KOPT-K1 (cell line): ENCODE measurements at regions not wholly inside any gene's neighbourhood (a gene's known extent, or its start where the extent isn't known, plus 50 kb on each side); places are given as distances from the start of the nearest gene placed in this dataset.
"Not testable (repeated sequence)": the region's sequence is repeated elsewhere in the genome, so short reads cannot be mapped to it uniquely, and the experiment has no call there.

Experiments used
- H3K27ac ChIP-seq: fragments of 200-600 bp; sonication (generic); 2 replicates; pipeline ENCODE4 v1.5.1; 2016; ENCODE audit warnings: antibody characterized with exemption, mild to moderate bottlenecking, low read depth, low read length; ENCODE audit not compliant: poor library complexity, severe bottlenecking
- H3K36me3 ChIP-seq: fragments of 200-600 bp; sonication (generic); 2 replicates; pipeline ENCODE4 v1.5.1; 2017; ENCODE audit warnings: antibody characterized with exemption, mild to moderate bottlenecking, low read length, moderate library complexity; ENCODE audit not compliant: insufficient read depth
- H3K9me3 ChIP-seq: fragments of 200-600 bp; sonication (generic); 2 replicates; pipeline ENCODE4 v1.5.1; 2017; ENCODE audit warnings: antibody characterized with exemption, low read length, mild to moderate bottlenecking; ENCODE audit not compliant: insufficient read depth, poor library complexity, severe bottlenecking

- Histone ChIP-seq H3K36me3 (no peaks in the 10 kb centered on the region), H3K9me3 (peaks cover 9% of the 10 kb centered on the region), H3K27ac (no peak overlapping the region)
Observed at GRCh38 chr14:71430678-71431376, 501.4 kb upstream of the RGS6 start.

GRCh38 chr14:71432334-71433110 lies 499.7 kb upstream of the RGS6 start:
- H3K27ac ChIP-seq: no peak overlapping the region
- no peaks in the 10 kb centered on the region for H3K9me3 ChIP-seq
- H3K36me3 ChIP-seq: no peaks in the 10 kb centered on the region

- Histone ChIP-seq H3K36me3 (no peaks in the 10 kb centered on the region), H3K9me3 (no peaks in the 10 kb centered on the region), H3K27ac (no peak overlapping the region)
Observed at GRCh38 chr14:71433303-71433702, 498.9 kb upstream of the RGS6 start.

DNA sequence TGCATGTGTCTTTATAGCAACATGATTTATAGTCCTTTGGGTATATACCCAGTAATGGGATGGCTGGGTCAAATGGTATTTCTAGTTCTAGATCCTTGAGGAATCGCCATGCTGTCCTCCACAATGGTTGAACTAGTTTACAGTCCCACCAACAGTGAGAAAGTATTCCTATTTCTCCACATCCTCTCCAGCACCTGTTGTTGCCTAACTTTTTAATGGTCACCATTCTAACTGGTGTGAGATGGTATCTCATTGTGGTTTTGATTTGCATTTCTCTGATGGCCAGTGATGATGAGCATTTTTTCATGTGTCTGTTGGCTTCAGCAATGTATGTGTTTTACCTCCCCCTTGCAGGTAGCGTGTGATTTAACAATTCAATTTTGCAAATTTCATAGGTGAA lies 496.6 kb upstream of the RGS6 start:
- H3K27ac ChIP-seq, H3K9me3 ChIP-seq, H3K36me3 ChIP-seq: not testable (repeated sequence)

- no peak overlapping the region for H3K27ac ChIP-seq
- no peaks in the 10 kb centered on the region for H3K9me3 ChIP-seq
- H3K36me3 ChIP-seq: no peaks in the 10 kb centered on the region
Observed at GRCh38 chr14:71437870-71438269, 494.4 kb upstream of the RGS6 start.

DNA sequence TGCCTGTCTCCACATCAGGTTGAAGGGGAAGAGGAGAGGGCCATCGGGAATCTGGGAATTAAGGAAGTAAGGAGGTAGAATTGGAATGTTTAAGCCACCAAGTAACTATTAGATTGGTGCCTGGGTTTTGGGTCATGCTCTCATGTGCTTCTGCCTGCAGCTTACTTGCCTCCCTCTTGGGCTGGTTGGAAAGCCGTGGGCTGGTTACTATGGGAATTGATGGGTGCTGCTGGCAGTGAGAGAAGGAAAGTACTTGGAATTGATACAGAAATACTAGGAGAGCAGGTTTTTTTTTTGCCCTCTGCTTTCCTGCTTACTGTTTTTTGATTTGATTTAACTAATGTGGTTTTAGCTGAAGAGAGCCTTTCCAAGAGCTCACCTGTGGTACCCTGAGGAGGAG lies 493.5 kb upstream of the RGS6 start:
- Histone ChIP-seq H3K27ac (no peak overlapping the region), H3K36me3 (no peaks in the 10 kb centered on the region)

GRCh38 chr14:71441126-71441525 lies 491.1 kb upstream of the RGS6 start:
- Histone ChIP-seq H3K27ac (no peak overlapping the region), H3K9me3 (no peaks in the 10 kb centered on the region), H3K36me3 (no peaks in the 10 kb centered on the region)

More for the DNA sequence above, 493.5 kb upstream of the RGS6 start:
- H3K9me3 ChIP-seq: no peaks in the 10 kb centered on the region

DNA sequence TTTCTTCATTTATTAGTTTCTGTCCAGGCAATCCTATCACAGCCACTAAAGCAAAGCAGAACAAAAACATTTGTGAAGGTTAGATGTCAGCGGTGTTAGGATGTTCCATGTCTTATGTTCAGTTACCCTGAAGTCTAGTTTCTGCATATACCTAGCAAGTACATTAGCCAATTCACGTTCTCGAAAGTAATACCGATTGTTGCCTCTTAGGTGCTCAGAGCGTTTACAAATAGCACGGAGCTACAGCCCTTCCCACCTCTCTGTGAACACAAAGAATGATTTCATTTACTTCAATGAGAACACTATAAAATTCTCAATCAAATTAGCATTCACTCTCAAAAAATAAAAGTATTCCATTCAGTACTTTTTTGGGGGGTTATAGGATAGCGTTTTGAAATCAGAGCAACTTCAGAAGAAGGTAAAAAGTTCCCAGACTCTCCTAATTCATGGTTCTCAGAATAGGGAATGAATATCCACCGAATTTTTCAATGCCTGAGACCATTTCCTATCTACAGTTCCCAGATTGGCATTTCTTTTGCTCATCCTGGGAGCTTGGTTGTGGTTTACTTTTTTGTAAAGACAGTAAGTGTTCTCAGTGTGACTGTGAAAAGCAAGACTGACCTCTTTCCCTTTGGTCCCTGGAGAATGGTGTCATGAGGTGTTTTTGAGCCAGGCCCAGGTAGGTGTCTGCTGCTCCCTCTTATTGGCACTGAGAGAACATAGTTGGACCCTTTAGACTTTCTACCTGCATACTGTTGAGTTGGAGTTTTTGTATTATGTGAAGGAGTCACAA lies 488.0 kb upstream of the RGS6 start:
- Histone ChIP-seq H3K9me3 (no peaks in the 10 kb centered on the region), H3K27ac (no peak overlapping the region), H3K36me3 (no peaks in the 10 kb centered on the region)

DNA sequence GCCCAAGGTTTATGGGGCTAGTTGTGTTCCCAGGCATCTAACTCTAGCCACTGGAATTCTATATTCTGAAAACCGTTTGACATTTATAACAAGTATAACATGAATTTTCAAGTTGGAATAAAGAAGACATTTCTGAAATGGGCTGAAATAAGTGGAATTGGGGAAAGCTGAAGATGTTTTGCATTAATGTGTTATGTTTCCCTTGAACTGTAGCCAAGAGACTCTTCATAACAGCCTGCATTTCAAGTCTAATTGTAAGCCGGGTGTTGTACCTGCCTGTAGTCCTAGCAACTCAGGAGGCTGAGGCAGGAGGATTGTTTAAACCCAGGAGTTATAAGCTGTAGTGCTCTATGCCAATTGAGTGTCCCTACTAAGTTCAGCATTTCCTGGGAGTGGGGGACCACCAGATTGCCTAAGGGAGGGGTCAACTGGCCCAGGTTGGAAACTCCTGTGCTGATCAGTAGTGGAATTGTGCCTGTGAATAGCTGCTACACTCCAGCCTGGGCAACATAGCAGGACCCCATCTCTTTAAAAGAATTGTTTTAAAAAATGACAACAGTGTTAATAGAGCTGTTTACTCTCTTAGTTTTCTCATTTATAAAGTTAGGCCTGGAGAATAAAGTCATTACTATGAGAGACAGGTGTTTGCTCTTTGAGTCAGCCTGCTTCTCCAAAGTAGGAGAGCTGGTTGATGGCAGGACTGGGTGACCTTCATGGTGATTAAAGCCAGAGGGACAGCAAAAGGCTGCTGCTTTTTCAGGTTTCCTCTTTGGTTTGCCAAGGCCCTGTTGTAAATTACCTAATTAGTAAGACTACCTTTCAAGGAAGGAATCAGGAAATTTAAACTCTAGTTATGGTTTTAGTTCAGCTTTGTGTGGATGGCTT lies 483.6 kb upstream of the RGS6 start:
- peaks cover 12% of the 10 kb centered on the region for H3K9me3 ChIP-seq

GRCh38 chr14:71449316-71450055 lies 482.7 kb upstream of the RGS6 start:
- Histone ChIP-seq H3K27ac (no peak overlapping the region), H3K9me3 (peaks cover 12% of the 10 kb centered on the region), H3K36me3 (no peaks in the 10 kb centered on the region)

More for the DNA sequence above, 483.6 kb upstream of the RGS6 start:
- no peaks in the 10 kb centered on the region for H3K36me3 ChIP-seq
- H3K27ac ChIP-seq: no peak overlapping the region

DNA sequence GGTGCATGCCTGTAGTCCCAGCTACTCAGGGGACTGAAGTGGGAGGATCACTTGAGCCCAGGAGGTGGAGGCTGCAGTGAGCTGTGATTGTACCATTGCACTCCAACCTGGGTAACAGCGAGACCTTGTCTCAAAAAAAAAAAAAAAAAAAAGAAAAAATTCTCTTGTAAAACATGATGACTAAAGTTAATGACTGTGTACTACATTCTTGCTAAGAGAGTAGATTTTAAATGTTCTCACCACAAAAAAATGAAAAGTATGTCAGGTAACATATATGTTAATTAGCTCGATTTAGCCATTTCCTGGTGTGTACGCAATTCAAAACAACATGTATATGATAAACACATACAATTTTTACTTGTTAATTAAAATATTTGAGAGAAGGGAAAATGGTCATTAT lies 480.7 kb upstream of the RGS6 start:
- peaks cover 12% of the 10 kb centered on the region for H3K9me3 ChIP-seq

GRCh38 chr14:71452539-71452938 lies 479.7 kb upstream of the RGS6 start:
- Histone ChIP-seq H3K27ac (no peak overlapping the region), H3K9me3 (peaks cover 12% of the 10 kb centered on the region), H3K36me3 (no peaks in the 10 kb centered on the region)

More for the DNA sequence above, 480.7 kb upstream of the RGS6 start:
- no peaks in the 10 kb centered on the region for H3K36me3 ChIP-seq
- H3K27ac ChIP-seq: no peak overlapping the region

- no peak overlapping the region for H3K27ac ChIP-seq
- H3K9me3 ChIP-seq: peaks cover 12% of the 10 kb centered on the region
- H3K36me3 ChIP-seq: no peaks in the 10 kb centered on the region
Observed at GRCh38 chr14:71452987-71453386, 479.2 kb upstream of the RGS6 start.

GRCh38 chr14:71454010-71454409 lies 478.2 kb upstream of the RGS6 start:
- H3K27ac ChIP-seq: no peak overlapping the region
- no peaks in the 10 kb centered on the region for H3K36me3 ChIP-seq
- peaks cover 12% of the 10 kb centered on the region for H3K9me3 ChIP-seq
